Transverse colon (tissue), 4 donors: ENCODE measurements at regions not wholly inside any gene's neighbourhood (a gene's known extent, or its start where the extent isn't known, plus 50 kb on each side); places are given as distances from the start of the nearest gene placed in this dataset.

Source experiments
- DNase-seq: peaks from one replicate; pipeline ENCODE4 v3.0.0-alpha.2; 2019
- H3K27ac ChIP-seq, 4 donors: fragments of 200-600 bp; sonication (generic); 2 replicates each; pipeline ENCODE4 v1.5.1; 2016 to 2018; ENCODE audit warnings: inconsistent platforms in 4 of 4
- H3K27me3 ChIP-seq: fragments of 200-600 bp; sonication (generic); 2 replicates; pipeline ENCODE4 v1.5.1; 2017; ENCODE audit warnings: inconsistent platforms
- H3K36me3 ChIP-seq, 4 donors: fragments of 200-600 bp; sonication (generic); 2 replicates each; pipeline ENCODE4 v1.5.1; 2017 to 2019; ENCODE audit warnings: inconsistent platforms in 4 of 4
- H3K4me1 ChIP-seq, 4 donors: fragments of 200-600 bp; sonication (generic); 2 replicates each; pipeline ENCODE4 v1.5.1; 2017 to 2020; ENCODE audit warnings: inconsistent platforms in 4 of 4
- H3K4me3 ChIP-seq, 4 donors: fragments of 200-600 bp; sonication (generic); 1 replicate in 1 of 4; 2 replicates in 3 of 4; pipeline versions ENCODE4 v1.5.1 to v1.6.1; 2017 to 2019; ENCODE audit warnings: inconsistent platforms in 4 of 4
- H3K9me3 ChIP-seq, 2 donors: fragments of 200-600 bp; sonication (generic); 2 replicates each; pipeline ENCODE4 v1.5.1; 2017 to 2019; ENCODE audit warnings: inconsistent platforms in 2 of 2
- EP300 ChIP-seq: sonication (generic); formaldehyde crosslinking; IDR thresholded peaks from one replicate; pipeline ENCODE4 v1.6.1; 2017; ENCODE audit warnings: antibody characterized with exemption, low read depth
- POLR2A ChIP-seq: fragments of 450-650 bp; IDR thresholded peaks from one replicate; pipeline ENCODE4 v1.6.1; 2016; ENCODE audit warnings: antibody characterized with exemption, mild to moderate bottlenecking, moderate library complexity
- POLR2AphosphoS5 ChIP-seq, 3 donors: sonication (generic); formaldehyde crosslinking; IDR thresholded peaks; one replicate each; pipeline ENCODE4 v1.6.1; 2016; ENCODE audit warnings: antibody characterized with exemption in 3 of 3
- WGBS, 2 donors: methylation state at CpG; one replicate each; pipeline ENCODE4 v1.1.5; 2018; ENCODE audit warnings: low coverage in 1 of 2; 5-methylcytosine and 5-hydroxymethylcytosine counted together
- in situ Hi-C, 4 donors: fragments of 200-750 bp; cut with MboI; loops; one replicate each; pipeline versions ENCODE4 v1.15.0 to v1.15.1; 2017; ENCODE audit warnings: low sequenced_read_pairs in 3 of 4, low pct_ligation_motif_present in 1 of 4, low pct_unique_long_range_greater_than_20kb in 1 of 4
- intact Hi-C: fragments of 100-400 bp; cut with DNase I; formaldehyde crosslinking; loops from one replicate; pipeline ENCODE4 v1.15.1; 2023; ENCODE audit warnings: low total_unique reads
- TF ChIP-seq, protein P1 (sequence below), 5 experiments: fragments of 200-600 bp in 3 of 5; fragments of 450-650 bp in 2 of 5; sonication (generic) in 3 of 5; IDR thresholded peaks; 1 replicate in 2 of 5; 2 replicates in 3 of 5; pipeline ENCODE4 v1.5.1; 2016 to 2017; ENCODE audit warnings: antibody characterized with exemption in 5 of 5, inconsistent platforms in 3 of 5, mild to moderate bottlenecking in 2 of 5, moderate library complexity in 1 of 5

DNA sequence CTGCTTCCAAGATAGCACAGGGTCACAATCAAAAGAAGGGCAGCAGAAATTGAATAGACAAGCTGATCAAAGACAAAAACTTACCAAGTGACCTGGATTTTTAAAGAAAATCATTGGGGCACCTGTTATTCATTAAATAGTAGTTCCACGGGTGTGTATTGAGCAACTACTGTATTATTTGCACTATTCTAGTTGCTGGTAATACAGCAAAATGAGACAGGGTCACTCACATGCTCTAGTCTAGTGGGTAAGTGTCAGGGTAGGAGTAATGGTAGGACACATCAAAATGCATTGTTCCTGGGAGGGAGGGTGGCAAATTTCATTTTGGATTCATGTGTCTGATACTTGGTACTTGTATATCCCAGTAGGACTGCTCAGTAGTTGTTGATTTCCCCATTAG is 127.9 kb downstream of the SQOR start:
- in situ Hi-C loops = no loop called here
- no peak for DNase-seq
- 50 to 58% methylated on average over 1 of the region's 1 CpG for WGBS, 2 donors

DNA sequence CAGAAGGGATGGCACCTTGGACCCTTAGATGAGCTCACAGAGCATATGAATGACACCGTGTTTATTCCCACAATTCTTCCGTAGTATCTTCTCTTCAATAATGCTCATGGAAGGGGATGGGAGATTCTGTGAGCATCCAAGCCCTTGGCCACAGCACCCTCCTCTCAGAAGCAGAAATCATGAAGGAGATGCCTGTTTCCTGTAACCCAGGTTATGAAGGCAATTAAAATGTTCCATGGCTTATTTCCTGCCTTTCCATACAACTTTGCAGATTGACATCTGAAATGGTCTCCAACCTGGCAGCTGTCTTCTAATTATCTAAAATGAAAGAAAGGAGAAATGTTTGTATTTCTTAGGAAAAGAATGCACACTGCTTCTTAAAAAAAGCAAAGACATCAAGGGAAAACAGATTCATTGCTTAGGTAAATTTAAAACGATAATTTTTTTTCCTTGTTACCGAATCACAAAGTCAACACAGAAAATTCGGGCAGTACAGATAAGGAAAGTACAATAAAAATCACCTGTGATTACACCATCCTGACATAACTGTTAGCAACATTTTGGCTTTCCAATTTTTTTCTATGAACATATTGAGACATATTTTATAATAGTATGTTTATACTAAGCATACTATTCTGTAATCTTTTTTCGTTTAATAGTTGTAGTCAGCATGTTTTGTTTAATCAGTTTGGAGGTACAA is 128.5 kb downstream of the SQOR start:
- in situ Hi-C loops = no loop called here
- intact Hi-C loops = no loop called here
- Histone ChIP-seq H3K9me3 (no peaks in the 10 kb centered on the region), H3K27me3 (no peaks in the 10 kb centered on the region), H3K4me3 (no peak overlapping the region), H3K36me3 (no peaks in the 10 kb centered on the region), H3K27ac (no peak overlapping the region), H3K4me1 (no peaks in the 10 kb centered on the region)
- 40 to 53% methylated on average over 4 to 6 of the region's 6 CpGs for WGBS, 2 donors
- no peak for DNase-seq
- TF ChIP-seq, protein P1, sequence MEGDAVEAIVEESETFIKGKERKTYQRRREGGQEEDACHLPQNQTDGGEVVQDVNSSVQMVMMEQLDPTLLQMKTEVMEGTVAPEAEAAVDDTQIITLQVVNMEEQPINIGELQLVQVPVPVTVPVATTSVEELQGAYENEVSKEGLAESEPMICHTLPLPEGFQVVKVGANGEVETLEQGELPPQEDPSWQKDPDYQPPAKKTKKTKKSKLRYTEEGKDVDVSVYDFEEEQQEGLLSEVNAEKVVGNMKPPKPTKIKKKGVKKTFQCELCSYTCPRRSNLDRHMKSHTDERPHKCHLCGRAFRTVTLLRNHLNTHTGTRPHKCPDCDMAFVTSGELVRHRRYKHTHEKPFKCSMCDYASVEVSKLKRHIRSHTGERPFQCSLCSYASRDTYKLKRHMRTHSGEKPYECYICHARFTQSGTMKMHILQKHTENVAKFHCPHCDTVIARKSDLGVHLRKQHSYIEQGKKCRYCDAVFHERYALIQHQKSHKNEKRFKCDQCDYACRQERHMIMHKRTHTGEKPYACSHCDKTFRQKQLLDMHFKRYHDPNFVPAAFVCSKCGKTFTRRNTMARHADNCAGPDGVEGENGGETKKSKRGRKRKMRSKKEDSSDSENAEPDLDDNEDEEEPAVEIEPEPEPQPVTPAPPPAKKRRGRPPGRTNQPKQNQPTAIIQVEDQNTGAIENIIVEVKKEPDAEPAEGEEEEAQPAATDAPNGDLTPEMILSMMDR (IDR thresholded peaks at IDR 0.05) = no peak
- no peak for TF ChIP-seq POLR2A
- TF ChIP-seq EP300 = no peak
- no peak for TF ChIP-seq POLR2AphosphoS5 (IDR thresholded peaks at IDR 0.05)

More for the DNA sequence above, 127.9 kb downstream of the SQOR start:
- Histone ChIP-seq H3K4me1 (no peaks in the 10 kb centered on the region), H3K4me3 (no peak overlapping the region), H3K27me3 (no peaks in the 10 kb centered on the region), H3K36me3 (no peaks in the 10 kb centered on the region), H3K27ac (no peak overlapping the region), H3K9me3 (no peaks in the 10 kb centered on the region)
- intact Hi-C loops = no loop called here
- TF ChIP-seq POLR2A = no peak

- in situ Hi-C loops (no loop called here), intact Hi-C loops (no loop called here)
- H3K27ac ChIP-seq = no peak overlapping the region
- TF ChIP-seq POLR2A = no peak
- TF ChIP-seq EP300 = no peak
- no peaks in the 10 kb centered on the region for H3K4me1 ChIP-seq
- H3K9me3 ChIP-seq = no peaks in the 10 kb centered on the region
- WGBS, 2 donors = 52 to 67% methylated on average over 3 of the region's 3 CpGs
- no peak overlapping the region for H3K4me3 ChIP-seq
- no peak for DNase-seq
- H3K36me3 ChIP-seq = no peaks in the 10 kb centered on the region
- no peaks in the 10 kb centered on the region for H3K27me3 ChIP-seq
Measured at GRCh38 chr15:45773149-45773548, 138.3 kb downstream of the SQOR start.

DNA sequence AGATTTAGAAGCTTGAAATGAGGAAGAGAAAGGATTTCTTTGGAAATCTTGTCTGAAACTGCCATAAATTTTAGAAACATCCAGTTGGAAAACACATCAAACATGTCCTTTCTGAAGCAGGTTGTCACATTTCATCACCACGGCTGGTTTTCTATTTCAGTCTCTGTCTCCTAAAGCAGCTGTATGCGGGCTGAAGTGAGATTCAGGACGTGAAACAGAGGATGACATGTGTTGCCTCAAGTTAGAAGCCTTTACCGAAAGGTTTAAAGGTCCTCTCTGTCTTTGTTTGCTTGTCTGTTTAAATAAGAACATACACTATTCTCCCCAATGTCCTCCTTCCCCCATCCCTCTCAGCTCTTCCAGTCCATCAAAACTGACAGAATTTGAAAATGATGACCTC is 141.9 kb downstream of the SQOR start:
- Histone ChIP-seq H3K36me3 (no peaks in the 10 kb centered on the region), H3K9me3 (no peaks in the 10 kb centered on the region), H3K27me3 (no peaks in the 10 kb centered on the region), H3K4me1 (no peaks in the 10 kb centered on the region), H3K4me3 (no peak overlapping the region), H3K27ac (no peak overlapping the region)
- intact Hi-C loops = no loop called here
- no peak for TF ChIP-seq POLR2A
- no peak for TF ChIP-seq EP300
- no peak for TF ChIP-seq POLR2AphosphoS5 (IDR thresholded peaks at IDR 0.05)
- TF ChIP-seq, protein P1 (IDR thresholded peaks at IDR 0.05) = no peak
- in situ Hi-C loops = no loop called here
- DNase-seq = no peak
- 33 to 76% methylated on average over 3 to 4 of the region's 4 CpGs for WGBS, 2 donors

DNA sequence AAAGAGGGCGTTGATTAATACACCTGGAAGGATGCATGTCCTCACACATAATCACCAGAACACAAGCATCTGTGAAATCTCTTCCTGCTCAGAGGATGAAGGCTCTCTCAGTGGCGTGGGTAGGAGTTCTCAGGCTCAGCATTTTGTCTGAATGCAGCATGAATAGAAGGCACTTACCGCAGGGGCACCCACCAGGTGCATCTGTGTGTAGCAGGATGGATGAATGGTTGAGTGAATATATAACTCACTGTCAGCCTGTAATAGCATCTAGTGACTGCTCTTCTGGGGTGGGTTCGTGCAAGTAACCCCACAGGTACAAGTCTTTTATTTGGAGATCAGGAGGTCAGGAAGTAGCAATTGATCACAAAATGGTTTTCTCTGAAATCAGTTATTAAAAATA is 143.0 kb downstream of the SQOR start:
- 40 to 66% methylated on average over 1 to 4 of the region's 4 CpGs for WGBS, 2 donors
- peaks cover 3% of the 10 kb centered on the region for H3K27me3 ChIP-seq
- intact Hi-C loops = no loop called here
- H3K4me1 ChIP-seq = no peaks in the 10 kb centered on the region
- DNase-seq = no peak
- no peak overlapping the region for H3K4me3 ChIP-seq
- no peak for TF ChIP-seq EP300
- TF ChIP-seq, protein P1 (IDR thresholded peaks at IDR 0.05) = no peak
- no peak for TF ChIP-seq POLR2A
- no peak for TF ChIP-seq POLR2AphosphoS5 (IDR thresholded peaks at IDR 0.05)
- H3K9me3 ChIP-seq = no peaks in the 10 kb centered on the region
- H3K27ac ChIP-seq = no peak overlapping the region
- in situ Hi-C loops = no loop called here
- H3K36me3 ChIP-seq = no peaks in the 10 kb centered on the region
